Cardiac muscle cell (in vitro differentiated cells and primary cell): ENCODE measurements at regions not wholly inside any gene's neighbourhood (a gene's known extent, or its start where the extent isn't known, plus 50 kb on each side); places are given as distances from the start of the nearest gene placed in this dataset.

Experiments
- DNase-seq, 2 donors: peaks; one replicate each; pipeline versions ENCODE4 v3.0.0 to v3.0.0-alpha.2; 2010 to 2017; ENCODE audit warnings: low read depth in 1 of 2, low spot score in 1 of 2
- H3K27ac ChIP-seq: fragments of 200-600 bp; sonication (generic); 2 replicates; pipeline ENCODE4 v1.5.1; 2016
- H3K27me3 ChIP-seq: fragments of 200-600 bp; sonication (generic); 2 replicates; pipeline ENCODE4 v1.6.0; 2016; ENCODE audit warnings: control low read depth
- H3K36me3 ChIP-seq: fragments of 200-600 bp; sonication (generic); 2 replicates; pipeline ENCODE4 v1.5.1; 2016; ENCODE audit warnings: control low read depth
- H3K4me1 ChIP-seq: fragments of 200-600 bp; sonication (generic); 2 replicates; pipeline ENCODE4 v1.8.1; 2017; ENCODE audit warnings: low read depth, mild to moderate bottlenecking, mixed run types
- H3K4me3 ChIP-seq: fragments of 200-600 bp; sonication (generic); 2 replicates; pipeline ENCODE4 v1.5.1; 2016; ENCODE audit warnings: mild to moderate bottlenecking
- H3K9me3 ChIP-seq: fragments of 200-600 bp; sonication (generic); 2 replicates; pipeline ENCODE4 v1.5.1; 2017; ENCODE audit warnings: low read depth, mild to moderate bottlenecking, control low read depth
- TF ChIP-seq, protein P1 (sequence below): IDR thresholded peaks from 2 replicates; pipeline ENCODE4 v1.5.1; 2012; ENCODE audit warnings: low read depth, mild to moderate bottlenecking, low read length

- Histone ChIP-seq H3K27ac (no peak overlapping the region), H3K4me1 (no peaks in the 10 kb centered on the region), H3K27me3 (peaks cover 56% of the 10 kb centered on the region), H3K36me3 (no peaks in the 10 kb centered on the region), H3K4me3 (no peak overlapping the region), H3K9me3 (peaks cover 2% of the 10 kb centered on the region)
- TF ChIP-seq, protein P1, sequence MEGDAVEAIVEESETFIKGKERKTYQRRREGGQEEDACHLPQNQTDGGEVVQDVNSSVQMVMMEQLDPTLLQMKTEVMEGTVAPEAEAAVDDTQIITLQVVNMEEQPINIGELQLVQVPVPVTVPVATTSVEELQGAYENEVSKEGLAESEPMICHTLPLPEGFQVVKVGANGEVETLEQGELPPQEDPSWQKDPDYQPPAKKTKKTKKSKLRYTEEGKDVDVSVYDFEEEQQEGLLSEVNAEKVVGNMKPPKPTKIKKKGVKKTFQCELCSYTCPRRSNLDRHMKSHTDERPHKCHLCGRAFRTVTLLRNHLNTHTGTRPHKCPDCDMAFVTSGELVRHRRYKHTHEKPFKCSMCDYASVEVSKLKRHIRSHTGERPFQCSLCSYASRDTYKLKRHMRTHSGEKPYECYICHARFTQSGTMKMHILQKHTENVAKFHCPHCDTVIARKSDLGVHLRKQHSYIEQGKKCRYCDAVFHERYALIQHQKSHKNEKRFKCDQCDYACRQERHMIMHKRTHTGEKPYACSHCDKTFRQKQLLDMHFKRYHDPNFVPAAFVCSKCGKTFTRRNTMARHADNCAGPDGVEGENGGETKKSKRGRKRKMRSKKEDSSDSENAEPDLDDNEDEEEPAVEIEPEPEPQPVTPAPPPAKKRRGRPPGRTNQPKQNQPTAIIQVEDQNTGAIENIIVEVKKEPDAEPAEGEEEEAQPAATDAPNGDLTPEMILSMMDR = no peak
- DNase-seq = peak in 1 of 2 donors; percentile 58
Measured at GRCh38 chr5:92945605-92946097, 635.4 kb downstream of the NR2F1-AS1 start.

- Histone ChIP-seq H3K4me3 (no peak overlapping the region), H3K36me3 (no peaks in the 10 kb centered on the region), H3K27ac (no peak overlapping the region), H3K4me1 (no peaks in the 10 kb centered on the region), H3K9me3 (no peaks in the 10 kb centered on the region), H3K27me3 (peaks cover 62% of the 10 kb centered on the region)
- TF ChIP-seq, protein P1 = no peak
- DNase-seq = peak in 1 of 2 donors; percentile 87
Measured at GRCh38 chr5:92944903-92945604, 636.0 kb downstream of the NR2F1-AS1 start.

DNA sequence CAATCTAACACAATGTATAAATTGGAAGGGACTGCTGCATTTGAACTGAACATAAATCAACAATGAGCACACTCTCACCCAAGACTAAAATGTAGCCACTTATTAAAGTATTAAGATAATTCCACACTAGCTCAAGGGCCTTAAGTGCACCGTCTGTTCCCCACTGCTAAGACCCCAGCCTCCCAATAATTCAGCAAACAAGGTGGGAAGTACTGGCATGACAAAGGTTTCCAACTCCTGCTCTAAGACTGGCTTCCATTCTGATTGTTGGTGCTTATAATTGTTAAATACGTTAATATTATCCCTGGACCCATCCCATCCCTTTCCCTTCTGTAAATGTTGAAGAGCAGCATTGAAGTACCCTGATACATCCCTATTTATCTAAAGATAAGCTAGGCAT lies 636.7 kb downstream of the NR2F1-AS1 start:
- TF ChIP-seq, protein P1 = no peak
- Histone ChIP-seq H3K36me3 (no peaks in the 10 kb centered on the region), H3K4me1 (no peaks in the 10 kb centered on the region), H3K4me3 (no peak overlapping the region), H3K9me3 (no peaks in the 10 kb centered on the region), H3K27ac (no peak overlapping the region), H3K27me3 (peaks cover 69% of the 10 kb centered on the region)
- DNase-seq = no peak

GRCh38 chr5:92942762-92943161 lies 638.3 kb downstream of the NR2F1-AS1 start:
- TF ChIP-seq, protein P1 = no peak
- H3K9me3 ChIP-seq = no peaks in the 10 kb centered on the region
- no peak overlapping the region for H3K27ac ChIP-seq

DNA sequence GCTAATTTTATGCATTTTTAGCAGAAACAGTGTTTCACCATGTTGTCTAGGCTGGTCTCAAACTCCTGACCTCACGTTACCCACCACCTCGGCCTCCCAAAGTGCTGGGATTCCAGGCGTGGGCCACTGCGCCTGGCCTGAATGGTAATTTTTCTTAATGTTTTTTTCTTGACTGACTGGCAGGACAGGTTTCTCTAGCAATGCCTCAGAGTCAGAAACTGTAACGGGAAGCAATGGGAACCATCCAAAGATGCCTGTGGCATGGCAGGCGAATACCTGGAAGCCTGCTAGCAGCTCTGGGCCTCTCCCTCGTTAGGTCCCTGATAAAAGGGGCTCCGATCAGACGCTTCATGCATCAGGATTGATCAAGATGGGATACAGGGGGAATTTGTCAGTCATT lies 639.2 kb downstream of the NR2F1-AS1 start:
- TF ChIP-seq, protein P1 = no peak
- Histone ChIP-seq H3K36me3 (no peaks in the 10 kb centered on the region), H3K27ac (no peak overlapping the region), H3K27me3 (peaks cover 78% of the 10 kb centered on the region), H3K9me3 (no peaks in the 10 kb centered on the region), H3K4me3 (no peak overlapping the region), H3K4me1 (no peaks in the 10 kb centered on the region)
- no peak for DNase-seq

More at GRCh38 chr5:92942762-92943161, 638.3 kb downstream of the NR2F1-AS1 start:
- Histone ChIP-seq H3K4me1 (no peaks in the 10 kb centered on the region), H3K27me3 (peaks cover 78% of the 10 kb centered on the region), H3K36me3 (no peaks in the 10 kb centered on the region), H3K4me3 (no peak overlapping the region)
- DNase-seq = no peak
